Endothelial cell of umbilical vein (primary cell): ENCODE measurements at regions not wholly inside any gene's neighbourhood (a gene's known extent, or its start where the extent isn't known, plus 50 kb on each side); places are given as distances from the start of the nearest gene placed in this dataset.

Source experiments
- BruUV-seq: library from RNA; stranded (reverse); fragments of 400-500 nt; replicated peaks from 2 replicates; lab custom pipeline; 2021; lab: Mats Ljungman, UMichigan
- CTCF ChIA-PET: fragments of 300-600, 350-600 bp; sonication (Branson Sonifier 250); formaldehyde crosslinking; loops from one replicate; lab custom pipeline; 2021; ENCODE audit warnings: antibody characterized with exemption, inconsistent platforms; lab: Charles Lee
- POLR2A ChIA-PET: fragments of 300-600, 350-600 bp; sonication (Branson Sonifier 250); formaldehyde crosslinking; loops from one replicate; lab custom pipeline; 2021; ENCODE audit warnings: antibody characterized with exemption, inconsistent platforms; lab: Charles Lee
- DNase-seq: peaks from one replicate; pipeline ENCODE4 v3.0.0-alpha.2; 2011; ENCODE audit warnings: low read depth, low spot score
- FAIRE-seq: peaks from 2 replicates; lab custom pipeline; 2011; peaks lifted over from hg19 to GRCh38; lab: Jason Lieb, UNC
- H2AFZ ChIP-seq: 2 replicates; pipeline ENCODE4 v1.6.0; 2012; ENCODE audit warnings: low read depth, low read length, control low read depth, inconsistent platforms
- H3K27ac ChIP-seq: 2 replicates; pipeline ENCODE4 v1.5.1; 2011; ENCODE audit warnings: low read depth, mild to moderate bottlenecking, control low read depth, low read length, moderate library complexity; ENCODE audit not compliant: insufficient read depth
- H3K27me3 ChIP-seq, 2 experiments: 2 replicates each; pipeline versions ENCODE4 v1.6.0 to v1.6.1; 2011; ENCODE audit warnings: low read length in 2 of 2, mixed read lengths in 1 of 2; ENCODE audit not compliant: control insufficient read depth in 2 of 2, insufficient read depth in 2 of 2
- H3K36me3 ChIP-seq, 2 experiments: 2 replicates in 1 of 2; 3 replicates in 1 of 2; pipeline ENCODE4 v1.5.1; 2011; ENCODE audit warnings: low read length in 2 of 2, mild to moderate bottlenecking in 1 of 2, moderate library complexity in 1 of 2; ENCODE audit not compliant: control insufficient read depth in 2 of 2, insufficient read depth in 2 of 2; ENCODE audit errors: extremely low read depth in 1 of 2
- H3K4me1 ChIP-seq: 3 replicates; pipeline ENCODE4 v1.5.1; 2011; ENCODE audit warnings: mild to moderate bottlenecking, low read length; ENCODE audit not compliant: control insufficient read depth, insufficient read depth; ENCODE audit errors: extremely low read depth
- H3K4me2 ChIP-seq: 2 replicates; pipeline ENCODE4 v1.6.1; 2011; ENCODE audit warnings: low read length, control low read depth, mixed read lengths; ENCODE audit not compliant: insufficient read depth
- H3K4me3 ChIP-seq, 3 experiments: fragments of 200-600 bp in 1 of 3; sonication (generic), shearing (Covaris generic) in 1 of 3; replicated peaks in 1 of 3; 2 replicates each; pipeline ENCODE4 v1.5.1; 2011 to 2016; ENCODE audit warnings: control low read depth in 3 of 3, low read length in 3 of 3, mild to moderate bottlenecking in 2 of 3, inconsistent platforms in 1 of 3, low read depth in 1 of 3, moderate library complexity in 1 of 3; ENCODE audit not compliant: insufficient read depth in 1 of 3
- H3K79me2 ChIP-seq: 2 replicates; pipeline ENCODE4 v1.6.0; 2012; ENCODE audit warnings: low read length, inconsistent platforms; ENCODE audit not compliant: control insufficient read depth, insufficient read depth
- H3K9ac ChIP-seq: replicated peaks from 2 replicates; pipeline ENCODE3; 2011; ENCODE audit warnings: low read length, control low read depth; ENCODE audit not compliant: insufficient read depth; ENCODE audit errors: extremely low read depth
- H3K9me1 ChIP-seq: replicated peaks from 3 replicates; pipeline ENCODE4 v1.6.0; 2011; ENCODE audit warnings: mild to moderate bottlenecking, low read length; ENCODE audit not compliant: control insufficient read depth, insufficient read depth; ENCODE audit errors: extremely low read depth
- H3K9me3 ChIP-seq: replicated peaks from 2 replicates; pipeline ENCODE4 v1.5.1; 2012; ENCODE audit warnings: low read length, inconsistent platforms; ENCODE audit not compliant: control insufficient read depth, insufficient read depth
- H4K20me1 ChIP-seq: replicated peaks from 2 replicates; pipeline ENCODE3; 2011; ENCODE audit warnings: mild to moderate bottlenecking, low read length; ENCODE audit not compliant: control insufficient read depth, insufficient read depth; ENCODE audit errors: extremely low read depth
- EZH2 ChIP-seq: IDR thresholded peaks from 2 replicates; pipeline ENCODE4 v1.6.1; 2012; ENCODE audit warnings: borderline replicate concordance, low read depth, mild to moderate bottlenecking, moderate library complexity, low read length, inconsistent platforms; ENCODE audit not compliant: severe bottlenecking
- FOS ChIP-seq: IDR thresholded peaks from 2 replicates; pipeline ENCODE4 v1.6.1; 2011; ENCODE audit warnings: mild to moderate bottlenecking, low read length, moderate library complexity, borderline replicate concordance; ENCODE audit not compliant: insufficient read depth
- GATA2 ChIP-seq: IDR thresholded peaks from 2 replicates; pipeline ENCODE4 v1.7.0; 2011; ENCODE audit warnings: low read depth, mild to moderate bottlenecking, moderate library complexity, mixed read lengths, low read length; ENCODE audit not compliant: insufficient read length, insufficient read depth
- JUN ChIP-seq: IDR thresholded peaks from 2 replicates; pipeline ENCODE4 v1.6.1; 2011; ENCODE audit warnings: borderline replicate concordance, low read depth; ENCODE audit not compliant: insufficient read length, insufficient read depth
- MYC ChIP-seq: IDR thresholded peaks from one replicate; pipeline ENCODE4 v1.6.1; 2011; ENCODE audit warnings: mild to moderate bottlenecking, low read depth, low read length
- POLR2A ChIP-seq: IDR thresholded peaks from 2 replicates; pipeline ENCODE4 v1.6.1; 2012; ENCODE audit warnings: low read depth, mild to moderate bottlenecking, control low read depth, low read length
- POLR2AphosphoS5 ChIP-seq: IDR thresholded peaks from 2 replicates; pipeline ENCODE4 v1.6.1; 2012; ENCODE audit warnings: low read depth, mild to moderate bottlenecking, control low read depth, low read length, moderate library complexity; ENCODE audit not compliant: insufficient read depth
- dilution Hi-C: fragments of 300-500 bp; cut with MboI; formaldehyde crosslinking; loops from one replicate; pipeline ENCODE4 v1.15.0; 2019; ENCODE audit warnings: low sequenced_read_pairs; ENCODE audit not compliant: extremely low pct_ligation_motif_present
- intact Hi-C: fragments of 100-400 bp; cut with micrococcal nuclease; formaldehyde crosslinking; loops from one replicate; pipeline ENCODE4 v1.10.0; 2022
- TF ChIP-seq, protein P1 (sequence below): IDR thresholded peaks from 2 replicates; pipeline ENCODE4 v1.6.1; 2011; ENCODE audit not compliant: insufficient read depth, insufficient read length
- TF ChIP-seq, protein P2 (sequence below), 2 donors: IDR thresholded peaks; 1 replicate in 1 of 2; 2 replicates in 1 of 2; pipeline ENCODE4 v1.5.1; 2011; ENCODE audit warnings: low read length in 2 of 2, mild to moderate bottlenecking in 2 of 2, moderate library complexity in 2 of 2, control low read depth in 1 of 2, inconsistent platforms in 1 of 2, low read depth in 1 of 2; ENCODE audit not compliant: insufficient read depth in 1 of 2; ENCODE audit errors: extremely low read depth in 1 of 2

DNA sequence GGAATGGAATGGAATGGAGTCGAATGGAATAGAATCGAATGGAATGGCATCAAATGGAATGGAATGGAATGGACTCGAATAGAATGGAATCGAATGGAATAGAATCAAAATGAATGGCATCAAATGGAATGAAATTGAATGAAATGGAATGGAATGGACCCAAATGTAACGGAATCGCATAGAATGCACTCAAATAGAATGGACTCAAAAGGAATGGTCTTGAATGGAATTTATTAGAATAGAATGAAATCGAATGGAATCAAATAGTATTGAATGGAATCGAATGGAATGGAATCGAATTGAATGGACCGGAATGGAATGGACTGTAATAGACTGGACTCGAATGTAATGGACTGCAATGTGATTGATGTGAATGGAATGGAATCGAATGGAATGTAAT, 501.4 kb upstream of the WSB1 start:
- H4K20me1 ChIP-seq = no peaks in the 10 kb centered on the region
- H3K9ac ChIP-seq = no peak overlapping the region
- POLR2A ChIA-PET = no interaction called here
- no peaks in the 10 kb centered on the region for H3K4me1 ChIP-seq
- no peaks in the 10 kb centered on the region for H3K36me3 ChIP-seq
- no peak for TF ChIP-seq POLR2A
- TF ChIP-seq, protein P1, sequence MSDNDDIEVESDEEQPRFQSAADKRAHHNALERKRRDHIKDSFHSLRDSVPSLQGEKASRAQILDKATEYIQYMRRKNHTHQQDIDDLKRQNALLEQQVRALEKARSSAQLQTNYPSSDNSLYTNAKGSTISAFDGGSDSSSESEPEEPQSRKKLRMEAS = no peak
- TF ChIP-seq POLR2AphosphoS5 = no peak
- TF ChIP-seq GATA2 = no peak
- TF ChIP-seq MYC = no peak
- H3K9me3 ChIP-seq = peaks cover 10% of the 10 kb centered on the region
- H2AFZ ChIP-seq = no peak overlapping the region
- intact Hi-C loops = no loop called here
- no TSS peak for BruUV-seq
- CTCF ChIA-PET = no interaction called here
- DNase-seq (peak; percentile 94), FAIRE-seq (no peak)
- H3K79me2 ChIP-seq = no peaks in the 10 kb centered on the region
- no peak overlapping the region for H3K4me3 ChIP-seq
- no peaks in the 10 kb centered on the region for H3K9me1 ChIP-seq
- no peak overlapping the region for H3K4me2 ChIP-seq
- dilution Hi-C loops = no loop called here
- H3K27ac ChIP-seq = no peak overlapping the region
- no peaks in the 10 kb centered on the region for H3K27me3 ChIP-seq

DNA sequence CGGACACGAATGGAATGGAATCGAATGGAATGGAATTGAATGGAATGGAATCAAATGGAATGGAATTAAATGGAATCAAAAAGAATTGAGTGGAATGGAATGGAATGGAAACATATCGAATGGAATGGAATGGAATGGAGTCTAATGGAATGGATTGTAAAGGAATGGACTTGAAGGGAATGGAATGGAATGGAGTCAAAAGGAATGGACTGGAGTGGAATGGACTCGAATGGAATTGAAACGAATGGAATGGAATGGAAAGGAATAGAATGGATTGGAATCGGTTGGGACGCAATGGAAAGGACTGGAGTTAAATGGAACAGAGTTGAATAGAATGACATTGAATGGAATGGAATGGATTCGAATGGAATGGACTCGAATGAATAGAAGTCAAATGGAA, 486.9 kb upstream of the WSB1 start:
- Histone ChIP-seq H3K9ac (no peak overlapping the region), H3K27ac (no peak overlapping the region), H4K20me1 (no peaks in the 10 kb centered on the region), H3K79me2 (no peaks in the 10 kb centered on the region), H3K4me3 (no peak overlapping the region), H2AFZ (no peak overlapping the region), H3K36me3 (no peaks in the 10 kb centered on the region), H3K4me2 (no peak overlapping the region), H3K4me1 (no peaks in the 10 kb centered on the region), H3K9me3 (peaks cover 19% of the 10 kb centered on the region), H3K27me3 (no peaks in the 10 kb centered on the region), H3K9me1 (no peaks in the 10 kb centered on the region)
- ChIA-PET POLR2A (no interaction called here), CTCF (no interaction called here)
- FAIRE-seq (no peak), DNase-seq (no peak)
- TF ChIP-seq POLR2AphosphoS5 (no peak), GATA2 (no peak), JUN (no peak), MYC (no peak), FOS (no peak), POLR2A (no peak), EZH2 (no peak)
- TF ChIP-seq, protein P2, sequence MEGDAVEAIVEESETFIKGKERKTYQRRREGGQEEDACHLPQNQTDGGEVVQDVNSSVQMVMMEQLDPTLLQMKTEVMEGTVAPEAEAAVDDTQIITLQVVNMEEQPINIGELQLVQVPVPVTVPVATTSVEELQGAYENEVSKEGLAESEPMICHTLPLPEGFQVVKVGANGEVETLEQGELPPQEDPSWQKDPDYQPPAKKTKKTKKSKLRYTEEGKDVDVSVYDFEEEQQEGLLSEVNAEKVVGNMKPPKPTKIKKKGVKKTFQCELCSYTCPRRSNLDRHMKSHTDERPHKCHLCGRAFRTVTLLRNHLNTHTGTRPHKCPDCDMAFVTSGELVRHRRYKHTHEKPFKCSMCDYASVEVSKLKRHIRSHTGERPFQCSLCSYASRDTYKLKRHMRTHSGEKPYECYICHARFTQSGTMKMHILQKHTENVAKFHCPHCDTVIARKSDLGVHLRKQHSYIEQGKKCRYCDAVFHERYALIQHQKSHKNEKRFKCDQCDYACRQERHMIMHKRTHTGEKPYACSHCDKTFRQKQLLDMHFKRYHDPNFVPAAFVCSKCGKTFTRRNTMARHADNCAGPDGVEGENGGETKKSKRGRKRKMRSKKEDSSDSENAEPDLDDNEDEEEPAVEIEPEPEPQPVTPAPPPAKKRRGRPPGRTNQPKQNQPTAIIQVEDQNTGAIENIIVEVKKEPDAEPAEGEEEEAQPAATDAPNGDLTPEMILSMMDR (IDR thresholded peaks at IDR 0.05; ENCODE audit: extremely low read depth in 1 of 2, insufficient read depth in 1 of 2, low read depth in 1 of 2, low read length in 2 of 2) = no peak
- TF ChIP-seq, protein P1 = no peak
- intact Hi-C loops (no loop called here), dilution Hi-C loops (no loop called here)
- BruUV-seq = no TSS peak
